NCI-H128 (cell line): ENCODE measurements at regions not wholly inside any gene's neighbourhood (a gene's known extent, or its start where the extent isn't known, plus 50 kb on each side); places are given as distances from the start of the nearest gene placed in this dataset.

Experiments used
- DNase-seq: peaks from one replicate; lab custom pipeline; 2025; ENCODE audit not compliant: unreplicated experiment; lab: John Stamatoyannopoulos, UW

- no peak for DNase-seq
Measured at GRCh38 chr12:77319166-77319565, 253.8 kb upstream of the E2F7 start.

DNA sequence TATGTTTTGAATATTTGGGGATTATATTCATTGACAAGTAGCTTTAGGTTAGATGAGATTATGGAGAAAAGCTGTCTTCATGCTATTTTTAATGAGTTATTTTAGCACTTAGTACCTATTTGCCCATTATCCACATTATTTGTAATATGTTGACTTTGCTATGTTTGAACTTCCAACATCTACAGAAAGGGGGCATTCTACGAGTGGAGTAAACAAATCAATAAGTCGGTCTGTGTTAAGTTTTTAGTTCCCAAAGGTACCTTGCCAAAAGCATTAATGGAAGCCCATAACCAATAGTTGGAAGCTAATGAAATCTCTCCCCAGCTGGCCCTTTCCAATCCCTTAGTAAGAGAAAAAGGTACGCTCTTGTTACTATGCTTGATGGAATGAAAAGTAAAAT, 250.0 kb upstream of the E2F7 start:
- no peak for DNase-seq

DNA sequence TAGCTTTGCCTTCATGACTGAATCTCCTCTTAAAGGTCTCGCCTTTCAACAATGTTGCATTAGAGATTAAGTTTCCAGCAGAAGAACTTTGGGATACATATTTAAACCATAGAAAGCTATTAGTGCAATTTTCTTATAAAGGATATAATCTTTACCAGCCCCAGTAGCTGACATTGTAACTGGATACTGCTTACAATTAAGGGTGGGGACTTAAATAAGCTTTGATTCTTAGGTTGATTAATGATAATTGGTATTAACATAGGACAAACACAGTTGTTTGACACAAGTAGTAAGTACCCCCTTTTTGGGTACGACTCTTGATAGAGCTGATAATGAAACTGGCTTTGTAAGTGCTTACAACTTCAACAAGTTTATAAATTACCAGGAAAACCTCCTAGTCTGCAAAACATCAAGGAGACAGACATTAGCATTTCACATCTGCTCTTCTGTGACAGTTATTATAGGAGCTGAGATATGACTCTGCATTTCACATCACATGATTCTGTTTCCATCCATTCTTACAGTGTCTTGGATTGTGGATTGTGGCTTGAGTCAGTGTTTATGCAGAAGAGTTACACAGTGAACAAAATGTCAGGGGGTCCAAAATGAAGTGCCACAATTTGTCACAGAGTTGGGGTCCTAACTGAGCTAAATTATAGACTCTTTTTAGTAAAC, 249.1 kb upstream of the E2F7 start:
- no peak for DNase-seq

DNA sequence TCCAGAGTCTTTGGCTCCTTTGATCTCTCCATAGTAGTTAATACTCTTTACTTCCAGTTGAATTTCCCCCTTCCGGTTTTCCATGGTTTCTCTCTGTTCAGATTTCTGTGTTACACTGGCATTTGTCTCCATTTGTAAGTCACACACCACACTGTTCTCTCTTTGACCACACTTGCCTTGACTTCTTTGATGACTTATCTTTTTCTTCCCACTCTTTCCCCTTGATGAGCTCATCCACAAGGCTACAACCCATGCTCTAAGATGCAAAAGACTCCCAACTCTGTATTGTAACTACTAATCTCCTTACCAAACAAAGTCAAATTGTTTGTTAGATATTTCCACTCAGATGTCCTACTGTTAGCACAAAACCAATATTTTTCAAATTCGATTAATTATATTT, 242.7 kb upstream of the E2F7 start:
- no peak for DNase-seq

GRCh38 chr12:77300811-77301210, 235.4 kb upstream of the E2F7 start:
- DNase-seq, result no peak

- no peak for DNase-seq
Measured at GRCh38 chr12:77299910-77300669, 234.7 kb upstream of the E2F7 start.

DNA sequence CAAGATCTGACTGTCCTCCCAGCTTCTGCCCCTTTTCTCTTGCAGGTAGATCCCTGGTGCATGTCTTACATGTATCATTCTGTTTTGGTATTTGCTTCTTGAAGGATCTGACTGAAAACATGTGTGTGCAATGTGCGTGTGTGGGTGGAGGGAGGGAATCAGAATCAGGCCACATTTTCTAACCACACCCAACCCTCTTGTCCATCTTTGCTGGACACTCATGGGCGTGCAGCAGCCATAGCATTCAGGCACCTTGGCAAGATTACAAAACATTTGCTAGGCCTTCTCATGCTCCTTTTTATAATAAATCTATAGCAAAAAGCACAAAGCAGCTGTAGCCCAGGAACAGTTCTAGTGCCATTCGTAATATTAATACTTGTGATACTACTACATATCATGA, 233.6 kb upstream of the E2F7 start:
- DNase-seq, result no peak

- DNase-seq, result no peak
Measured at GRCh38 chr12:77294016-77294415, 228.6 kb upstream of the E2F7 start.

DNA sequence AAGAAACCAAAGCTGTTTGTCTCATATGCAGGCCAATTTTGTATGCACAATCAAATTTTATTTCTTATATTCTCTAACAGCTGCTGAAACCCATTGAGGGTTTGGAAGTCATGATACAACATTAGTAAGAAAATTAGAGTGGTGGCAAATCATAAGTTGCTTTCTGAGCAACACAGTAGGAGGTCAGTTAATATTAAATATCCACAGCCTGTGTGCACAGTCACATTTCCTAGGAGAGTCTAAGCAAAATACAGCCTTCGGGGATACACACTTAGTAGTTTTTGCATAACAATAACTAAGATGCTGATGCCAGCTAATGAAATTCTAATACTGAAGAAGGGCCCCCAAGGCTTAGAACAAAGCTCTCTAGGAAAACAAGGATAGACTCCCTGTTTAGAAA, 209.6 kb upstream of the E2F7 start:
- no peak for DNase-seq

GRCh38 chr12:77273898-77274297, 208.5 kb upstream of the E2F7 start:
- DNase-seq, result no peak

- no peak for DNase-seq
Measured at GRCh38 chr12:77256956-77257355, 191.6 kb upstream of the E2F7 start.

DNA sequence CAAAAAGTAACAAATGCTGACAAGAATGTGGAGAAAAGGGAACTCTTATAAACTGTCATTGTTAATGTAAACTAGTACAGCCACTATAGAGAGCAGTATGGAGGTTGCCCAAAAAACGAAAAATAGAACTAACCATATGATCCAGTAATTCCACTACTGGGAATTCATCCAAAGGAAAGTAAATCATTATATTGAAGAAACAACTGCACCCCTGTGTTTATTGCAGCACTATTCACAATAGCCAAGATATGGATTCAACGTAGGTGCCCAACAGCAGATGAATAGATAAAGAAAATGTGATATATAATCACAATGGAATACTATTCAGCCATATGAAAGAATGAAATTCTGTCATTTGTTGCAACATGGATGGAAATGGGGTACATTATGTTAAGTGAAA, 188.0 kb upstream of the E2F7 start:
- DNase-seq, result no peak

GRCh38 chr12:77251799-77252198, 186.4 kb upstream of the E2F7 start:
- no peak for DNase-seq

- DNase-seq, result no peak
Measured at GRCh38 chr12:77249892-77250291, 184.5 kb upstream of the E2F7 start.

DNA sequence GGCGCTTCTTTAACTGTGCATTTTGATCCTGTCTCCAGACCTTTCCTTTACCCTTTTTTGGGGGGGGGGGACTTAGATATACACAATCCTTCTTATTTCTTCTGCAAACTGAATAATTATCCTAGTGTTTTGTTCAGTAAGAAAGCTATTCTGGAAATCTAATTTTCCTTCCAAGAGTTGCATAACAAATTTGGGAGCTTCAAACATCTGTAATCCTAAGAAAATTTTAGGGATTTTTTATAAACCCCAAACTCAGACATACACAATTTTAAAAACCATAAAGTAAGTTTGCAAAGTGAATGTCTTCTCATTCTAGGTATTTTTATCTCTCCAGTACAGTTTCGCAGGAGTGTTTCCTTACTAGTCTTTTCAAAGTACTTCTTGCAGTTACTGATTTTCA, 182.7 kb upstream of the E2F7 start:
- no peak for DNase-seq

- DNase-seq, result no peak
Measured at GRCh38 chr12:77247542-77247941, 182.2 kb upstream of the E2F7 start.

- DNase-seq, result no peak
Measured at GRCh38 chr12:77243345-77243744, 178.0 kb upstream of the E2F7 start.

- no peak for DNase-seq
Measured at GRCh38 chr12:77239617-77240016, 174.2 kb upstream of the E2F7 start.

DNA sequence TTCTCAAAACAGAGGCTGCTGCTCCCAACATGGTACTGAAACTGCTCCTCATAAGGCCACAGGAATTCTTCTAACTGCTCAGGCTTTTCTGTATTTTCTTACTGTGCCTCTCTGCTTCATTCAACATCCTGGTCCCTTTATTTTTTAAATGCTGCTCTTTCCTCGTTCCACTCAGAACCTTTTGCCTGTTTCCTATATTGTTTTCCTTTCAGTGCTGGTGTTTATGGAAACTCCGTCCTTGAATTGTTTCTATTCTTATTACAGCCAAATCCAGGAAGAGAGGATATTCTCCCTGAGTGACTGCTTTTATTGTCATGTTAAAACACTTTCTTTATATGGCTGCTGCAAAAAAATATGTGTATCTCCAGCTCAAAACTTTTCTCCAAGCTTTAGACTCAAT, 173.0 kb upstream of the E2F7 start:
- no peak for DNase-seq

DNA sequence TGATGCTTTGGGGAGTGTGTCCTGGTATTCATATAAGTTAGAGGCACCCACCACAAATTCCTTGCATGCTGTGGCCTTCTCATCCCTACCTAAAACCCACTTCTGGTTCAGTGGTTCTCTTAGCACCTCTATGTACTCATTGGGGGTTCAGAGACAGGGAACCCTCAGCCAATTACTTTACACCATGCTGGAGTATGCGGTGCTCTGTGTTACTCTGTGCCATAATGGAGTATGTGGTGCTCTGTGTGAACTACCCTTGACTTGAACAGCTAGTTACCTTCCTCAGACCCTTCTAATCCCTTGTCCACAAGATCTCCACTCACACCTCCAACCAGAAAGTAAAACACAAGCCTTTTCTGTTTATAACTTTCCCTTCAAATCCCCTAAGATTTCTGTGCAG, 172.5 kb upstream of the E2F7 start:
- no peak for DNase-seq

DNA sequence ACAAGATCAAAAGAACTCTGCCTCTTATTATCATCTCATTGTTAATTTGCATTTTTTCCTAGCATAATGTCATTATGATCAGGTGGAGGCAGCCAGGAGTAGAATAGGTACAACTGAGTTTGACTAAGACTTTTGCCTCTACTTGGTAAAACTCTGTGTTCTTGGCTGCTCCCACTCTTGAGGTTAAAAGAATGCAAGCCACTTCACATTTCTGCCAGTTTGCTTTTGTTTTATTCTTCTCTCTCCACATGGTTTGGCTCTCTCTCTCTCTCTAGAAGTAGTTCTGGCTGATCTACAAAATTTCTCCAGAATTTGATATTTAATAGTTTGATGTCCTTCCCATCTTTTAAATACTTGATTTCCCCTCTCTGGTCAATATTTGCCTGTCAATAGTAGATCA, 170.7 kb upstream of the E2F7 start:
- DNase-seq, result no peak

- no peak for DNase-seq
Measured at GRCh38 chr12:77232045-77232444, 166.7 kb upstream of the E2F7 start.

GRCh38 chr12:77231501-77231918, 166.1 kb upstream of the E2F7 start:
- DNase-seq, result no peak
